HL-60 (cell line): ENCODE measurements at regions not wholly inside any gene's neighbourhood (a gene's known extent, or its start where the extent isn't known, plus 50 kb on each side); places are given as distances from the start of the nearest gene placed in this dataset.

Source experiments
- DNase-seq, 2 experiments: peaks; one replicate each; pipeline ENCODE4 v3.0.0-alpha.2; 2010 to 2020; ENCODE audit warnings: low read depth in 1 of 2, low spot score in 1 of 2
- H3K27ac ChIP-seq: fragments of 250-450 bp; sonication (Bioruptor Pico); replicated peaks from 2 replicates; pipeline ENCODE4 v1.5.1; 2020; ENCODE audit warnings: mild to moderate bottlenecking, moderate library complexity
- H3K27me3 ChIP-seq: fragments of 250-450 bp; sonication (Bioruptor Pico); 2 replicates; pipeline ENCODE4 v1.5.1; 2021; ENCODE audit warnings: mild to moderate bottlenecking, moderate library complexity; ENCODE audit not compliant: insufficient read depth, poor library complexity, severe bottlenecking
- H3K4me3 ChIP-seq: replicated peaks from 2 replicates; pipeline ENCODE4 v1.5.1; 2011; ENCODE audit warnings: mild to moderate bottlenecking, control low read depth, low read length; ENCODE audit not compliant: insufficient read depth
- CTCF ChIP-seq: IDR thresholded peaks from one replicate; pipeline ENCODE4 v1.5.1; 2011; ENCODE audit warnings: low read length, control low read depth, inconsistent platforms; ENCODE audit not compliant: insufficient read depth
- GABPA ChIP-seq: IDR thresholded peaks from 2 replicates; pipeline ENCODE4 v1.6.1; 2012; ENCODE audit warnings: low read depth
- POLR2AphosphoS5 ChIP-seq: IDR thresholded peaks from 2 replicates; pipeline ENCODE4 v1.6.1; 2012; ENCODE audit warnings: low read depth
- REST ChIP-seq: IDR thresholded peaks from 2 replicates; pipeline ENCODE4 v1.6.1; 2012; ENCODE audit warnings: low read depth; ENCODE audit not compliant: insufficient replicate concordance
- SPI1 ChIP-seq: IDR thresholded peaks from 2 replicates; pipeline ENCODE4 v1.6.1; 2012; ENCODE audit warnings: low read depth, mild to moderate bottlenecking, borderline replicate concordance

GRCh38 chr4:71081192-71081591 lies 87.7 kb downstream of the DCK start:
- no peak for DNase-seq
- no peaks in the 10 kb centered on the region for H3K27me3 ChIP-seq

GRCh38 chr4:71093745-71094144 lies 100.3 kb downstream of the DCK start:
- H3K27ac ChIP-seq = no peak overlapping the region
- H3K4me3 ChIP-seq = no peak overlapping the region
- no peaks in the 10 kb centered on the region for H3K27me3 ChIP-seq
- TF ChIP-seq GABPA (no peak), SPI1 (no peak), REST (no peak), POLR2AphosphoS5 (no peak), CTCF (no peak)
- no peak for DNase-seq

More at GRCh38 chr4:71081192-71081591, 87.7 kb downstream of the DCK start:
- Histone ChIP-seq H3K27ac (no peak overlapping the region), H3K4me3 (no peak overlapping the region)
- TF ChIP-seq CTCF = no peak
- no peak for TF ChIP-seq POLR2AphosphoS5
- TF ChIP-seq REST = no peak
- no peak for TF ChIP-seq GABPA
- TF ChIP-seq SPI1 = no peak

GRCh38 chr4:71094201-71094600 lies 100.8 kb downstream of the DCK start:
- TF ChIP-seq REST (no peak), CTCF (no peak), POLR2AphosphoS5 (no peak), SPI1 (no peak), GABPA (no peak)
- Histone ChIP-seq H3K27me3 (no peaks in the 10 kb centered on the region), H3K27ac (no peak overlapping the region), H3K4me3 (no peak overlapping the region)
- DNase-seq = no peak
